HepG2 (cell line): ENCODE measurements at regions not wholly inside any gene's neighbourhood (a gene's known extent, or its start where the extent isn't known, plus 50 kb on each side); places are given as distances from the start of the nearest gene placed in this dataset.

Experiments used
- ATAC-seq: fragments of 200-7000 bp; cut with Tn5 transposase; 3 replicates; pipeline ENCODE4 v1.9.1; 2020; ENCODE audit warnings: mild to moderate bottlenecking, moderate library complexity
- BruUV-seq: library from RNA; stranded (reverse); fragments of 400-500 nt; replicated peaks from 2 replicates; lab custom pipeline; 2021; lab: Mats Ljungman, UMichigan
- CTCF ChIA-PET: fragments of 300-600 bp; formaldehyde crosslinking; extraction: SDS; loops from one replicate; lab custom pipeline; 2021; ENCODE audit warnings: low total read pairs, inconsistent platforms, low intra/inter-chr PET ratio; lab: Yijun Ruan, JAX
- POLR2A ChIA-PET: fragments of 350-600 bp; sonication (Branson Sonifier 250); formaldehyde crosslinking; loops from one replicate; lab custom pipeline; 2020; ENCODE audit warnings: antibody characterized with exemption, inconsistent platforms; lab: Yijun Ruan, JAX
- DNase-seq: peaks from one replicate; pipeline ENCODE4 v3.0.0-alpha.2; 2015; ENCODE audit warnings: low spot score
- FAIRE-seq: peaks from 3 replicates; lab custom pipeline; 2011; peaks lifted over from hg19 to GRCh38; lab: Jason Lieb, UNC
- H2AFZ ChIP-seq: one replicate; pipeline ENCODE4 v1.6.1; 2011; ENCODE audit warnings: low read length, inconsistent platforms
- H3K27ac ChIP-seq: fragments of 300-600 bp; 3 replicates; pipeline ENCODE4 v1.8.0; 2011; ENCODE audit warnings: mixed run types, mild to moderate bottlenecking, mixed read lengths, low read length, inconsistent platforms; ENCODE audit not compliant: insufficient read depth; ENCODE audit errors: extremely low read length
- H3K27me3 ChIP-seq, 2 experiments: fragments of 200-600 bp in 1 of 2; 2 replicates in 1 of 2; 3 replicates in 1 of 2; pipeline versions ENCODE4 v1.6.0 to v1.8.0; 2011; ENCODE audit warnings: low read length in 2 of 2, mild to moderate bottlenecking in 2 of 2, moderate library complexity in 2 of 2, inconsistent platforms in 1 of 2; ENCODE audit not compliant: insufficient read depth in 2 of 2, control insufficient read depth in 1 of 2
- H3K36me3 ChIP-seq, 2 experiments: fragments of 200-600 bp in 1 of 2; replicated peaks in 1 of 2; 2 replicates in 1 of 2; 3 replicates in 1 of 2; pipeline versions ENCODE4 v1.5.1 to v1.8.0; 2011; ENCODE audit warnings: low read length in 2 of 2, inconsistent platforms in 1 of 2; ENCODE audit not compliant: insufficient read depth in 2 of 2, control insufficient read depth in 1 of 2
- H3K4me1 ChIP-seq: 2 replicates; pipeline ENCODE4 v1.5.1; 2012; ENCODE audit warnings: low read length, inconsistent platforms; ENCODE audit not compliant: insufficient read depth
- H3K4me2 ChIP-seq: 2 replicates; pipeline ENCODE4 v1.6.0; 2011; ENCODE audit warnings: low read depth, low read length, inconsistent platforms
- H3K4me3 ChIP-seq, 3 experiments: fragments of 200-600 bp in 1 of 3; sonication (generic), shearing (Covaris generic) in 1 of 3; replicated peaks in 1 of 3; 2 replicates each; pipeline ENCODE4 v1.5.1; 2011 to 2016; ENCODE audit warnings: low read length in 3 of 3, inconsistent platforms in 2 of 3, low read depth in 2 of 3, mild to moderate bottlenecking in 2 of 3, control low read depth in 1 of 3, mixed read lengths in 1 of 3; ENCODE audit not compliant: insufficient read depth in 1 of 3
- H3K79me2 ChIP-seq: one replicate; pipeline ENCODE4 v1.6.1; 2011; ENCODE audit warnings: low read length, inconsistent platforms; ENCODE audit not compliant: insufficient read depth
- H3K9ac ChIP-seq: 2 replicates; pipeline ENCODE4 v1.6.0; 2011; ENCODE audit warnings: mild to moderate bottlenecking, low read depth, low read length, inconsistent platforms; ENCODE audit not compliant: insufficient read depth
- H3K9me3 ChIP-seq: 2 replicates; pipeline ENCODE4 v1.5.1; 2012; ENCODE audit warnings: mild to moderate bottlenecking, low read length
- H4K20me1 ChIP-seq: 2 replicates; pipeline ENCODE4 v1.6.0; 2011; ENCODE audit warnings: inconsistent platforms, mild to moderate bottlenecking, low read length, moderate library complexity; ENCODE audit not compliant: insufficient read depth
- ARNT ChIP-seq: fragments of 450-650 bp; IDR thresholded peaks from 2 replicates; pipeline ENCODE4 v1.6.1; 2017
- EHMT2 ChIP-seq: fragments of 200-600 bp; sonication (generic); IDR thresholded peaks from 2 replicates; pipeline ENCODE4 v1.7.0; 2017; ENCODE audit warnings: antibody characterized with exemption, low read depth, low read length, borderline replicate concordance
- FOSL2 ChIP-seq: sonication (generic); formaldehyde crosslinking; IDR thresholded peaks from 2 replicates; pipeline ENCODE4 v1.4.0; 2020; ENCODE audit warnings: missing genetic modification reagents
- GTF3A ChIP-seq: sonication (generic); formaldehyde crosslinking; conservative IDR thresholded peaks from 2 replicates; pipeline ENCODE4 v1.4.0; 2020; ENCODE audit warnings: mild to moderate bottlenecking, missing genetic modification reagents
- GZF1 ChIP-seq: sonication (generic); formaldehyde crosslinking; IDR thresholded peaks from 2 replicates; pipeline ENCODE4 v1.5.1; 2020; ENCODE audit warnings: mild to moderate bottlenecking, missing genetic modification reagents
- ISL2 ChIP-seq: sonication (generic); formaldehyde crosslinking; IDR thresholded peaks from 2 replicates; pipeline ENCODE4 v1.5.0; 2020; ENCODE audit warnings: missing genetic modification reagents
- NCOR1 ChIP-seq: fragments of 200-600 bp; sonication (generic); IDR thresholded peaks from 2 replicates; pipeline ENCODE4 v1.7.0; 2017; ENCODE audit warnings: antibody characterized with exemption, low read length, borderline replicate concordance
- RFX3 ChIP-seq: IDR thresholded peaks from 2 replicates; pipeline ENCODE4 v1.6.1; 2016; ENCODE audit warnings: missing biosample characterization, missing genetic modification reagents
- STAT5B ChIP-seq: sonication (generic); formaldehyde crosslinking; IDR thresholded peaks from 2 replicates; pipeline ENCODE4 v1.4.0; 2020; ENCODE audit warnings: missing genetic modification reagents
- ZFY ChIP-seq: sonication (generic); formaldehyde crosslinking; IDR thresholded peaks from 2 replicates; pipeline ENCODE4 v1.4.0; 2020; ENCODE audit warnings: missing genetic modification reagents
- ZNF33B ChIP-seq: sonication (generic); formaldehyde crosslinking; IDR thresholded peaks from 2 replicates; pipeline ENCODE4 v1.5.1; 2020; ENCODE audit warnings: mild to moderate bottlenecking, missing genetic modification reagents
- WGBS: methylation state at CpG from one replicate; pipeline ENCODE4 v1.1.6; 2017; ENCODE audit warnings: low lambda C conversion rate; 5-methylcytosine and 5-hydroxymethylcytosine counted together
- in situ Hi-C: cut with HindIII; loops from 2 replicates; pipeline ENCODE4 v1.10.0; 2017; ENCODE audit warnings: low pct_unique_long_range_greater_than_20kb; ENCODE audit not compliant: extremely low pct_ligation_motif_present
- intact Hi-C: fragments of 100-400 bp; cut with micrococcal nuclease; formaldehyde crosslinking; loops from one replicate; pipeline ENCODE4 v1.10.0; 2022; ENCODE audit not compliant: unreplicated experiment
- TF ChIP-seq, protein P1 (sequence below): sonication (generic); formaldehyde crosslinking; IDR thresholded peaks from 2 replicates; pipeline ENCODE4 v1.5.1; 2020; ENCODE audit warnings: mild to moderate bottlenecking, missing genetic modification reagents, moderate library complexity
- TF ChIP-seq, protein P2 (sequence below): sonication (generic); formaldehyde crosslinking; IDR thresholded peaks from 2 replicates; pipeline ENCODE4 v1.5.1; 2020; ENCODE audit warnings: missing genetic modification reagents, mild to moderate bottlenecking, borderline replicate concordance

DNA sequence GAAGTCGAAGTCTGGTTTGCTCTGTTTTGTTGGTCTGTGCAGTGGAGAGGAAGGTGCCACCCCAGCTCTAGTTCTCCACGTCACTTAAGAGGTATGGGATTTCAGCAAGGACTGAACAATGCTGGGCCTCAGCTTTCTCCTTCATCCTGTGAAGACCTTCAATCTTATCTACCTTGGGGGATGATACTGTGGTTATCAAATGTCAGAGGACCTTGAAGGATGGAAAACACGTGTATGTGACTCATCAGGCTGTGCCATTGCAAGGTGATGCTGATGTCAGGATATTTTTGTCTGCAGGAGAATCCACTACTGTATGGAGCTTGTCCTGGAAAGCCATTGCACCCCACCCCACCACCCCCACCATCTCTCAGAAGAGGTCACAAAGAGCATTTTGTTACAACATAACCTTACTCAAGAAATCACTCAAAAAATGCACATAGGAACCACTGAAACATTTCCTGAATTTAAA lies 81.4 kb upstream of the UQCRFS1 start:
- in situ Hi-C loops: no loop called here
- CTCF ChIA-PET: no interaction called here

DNA sequence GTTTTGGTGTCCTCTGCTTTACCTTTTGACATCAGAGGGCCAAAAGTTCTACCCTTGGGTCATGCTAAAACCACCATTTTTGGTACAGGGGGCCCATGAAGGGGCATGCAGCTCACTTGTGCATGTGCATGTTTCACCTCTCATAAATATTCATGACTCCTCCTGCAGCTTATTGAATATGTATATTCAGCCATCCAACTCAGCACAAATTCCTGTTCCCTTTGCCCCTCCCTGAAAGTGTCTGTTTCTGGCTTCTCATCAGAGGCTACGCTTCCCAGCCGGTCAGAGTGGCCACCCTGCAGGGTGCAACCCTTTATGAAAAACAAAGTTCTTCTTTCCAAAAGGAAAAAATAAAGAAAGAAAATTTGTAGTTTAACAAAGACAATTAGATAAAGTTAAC lies 82.3 kb upstream of the UQCRFS1 start:
- no peak for FAIRE-seq
- Histone ChIP-seq H3K4me3 (no peak overlapping the region), H3K4me2 (no peak overlapping the region), H3K79me2 (no peaks in the 10 kb centered on the region), H3K27me3 (no peaks in the 10 kb centered on the region; a peak in 1 of 5 replicates), H3K9ac (no peak overlapping the region), H2AFZ (no peak overlapping the region), H4K20me1 (no peaks in the 10 kb centered on the region), H3K36me3 (no peaks in the 10 kb centered on the region), H3K9me3 (no peaks in the 10 kb centered on the region)
- no TSS peak for BruUV-seq
- ChIA-PET POLR2A (no interaction called here), CTCF (no interaction called here)
- in situ Hi-C loops (no loop called here), intact Hi-C loops (no loop called here)
- ATAC-seq: no peak
- 57% methylated on average over 2 of the region's 2 CpGs for WGBS
- TF ChIP-seq RFX3 (CRISPR knock-in tag) (no peak), ZNF33B (CRISPR knock-in tag) (no peak), STAT5B (CRISPR knock-in tag) (no peak), EHMT2 (no peak), GZF1 (CRISPR knock-in tag) (no peak), ARNT (no peak)
- TF ChIP-seq, protein P1, sequence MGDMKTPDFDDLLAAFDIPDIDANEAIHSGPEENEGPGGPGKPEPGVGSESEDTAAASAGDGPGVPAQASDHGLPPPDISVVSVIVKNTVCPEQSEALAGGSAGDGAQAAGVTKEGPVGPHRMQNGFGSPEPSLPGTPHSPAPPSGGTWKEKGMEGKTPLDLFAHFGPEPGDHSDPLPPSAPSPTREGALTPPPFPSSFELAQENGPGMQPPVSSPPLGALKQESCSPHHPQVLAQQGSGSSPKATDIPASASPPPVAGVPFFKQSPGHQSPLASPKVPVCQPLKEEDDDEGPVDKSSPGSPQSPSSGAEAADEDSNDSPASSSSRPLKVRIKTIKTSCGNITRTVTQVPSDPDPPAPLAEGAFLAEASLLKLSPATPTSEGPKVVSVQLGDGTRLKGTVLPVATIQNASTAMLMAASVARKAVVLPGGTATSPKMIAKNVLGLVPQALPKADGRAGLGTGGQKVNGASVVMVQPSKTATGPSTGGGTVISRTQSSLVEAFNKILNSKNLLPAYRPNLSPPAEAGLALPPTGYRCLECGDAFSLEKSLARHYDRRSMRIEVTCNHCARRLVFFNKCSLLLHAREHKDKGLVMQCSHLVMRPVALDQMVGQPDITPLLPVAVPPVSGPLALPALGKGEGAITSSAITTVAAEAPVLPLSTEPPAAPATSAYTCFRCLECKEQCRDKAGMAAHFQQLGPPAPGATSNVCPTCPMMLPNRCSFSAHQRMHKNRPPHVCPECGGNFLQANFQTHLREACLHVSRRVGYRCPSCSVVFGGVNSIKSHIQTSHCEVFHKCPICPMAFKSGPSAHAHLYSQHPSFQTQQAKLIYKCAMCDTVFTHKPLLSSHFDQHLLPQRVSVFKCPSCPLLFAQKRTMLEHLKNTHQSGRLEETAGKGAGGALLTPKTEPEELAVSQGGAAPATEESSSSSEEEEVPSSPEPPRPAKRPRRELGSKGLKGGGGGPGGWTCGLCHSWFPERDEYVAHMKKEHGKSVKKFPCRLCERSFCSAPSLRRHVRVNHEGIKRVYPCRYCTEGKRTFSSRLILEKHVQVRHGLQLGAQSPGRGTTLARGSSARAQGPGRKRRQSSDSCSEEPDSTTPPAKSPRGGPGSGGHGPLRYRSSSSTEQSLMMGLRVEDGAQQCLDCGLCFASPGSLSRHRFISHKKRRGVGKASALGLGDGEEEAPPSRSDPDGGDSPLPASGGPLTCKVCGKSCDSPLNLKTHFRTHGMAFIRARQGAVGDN (CRISPR knock-in tag): no peak
- TF ChIP-seq, all 625 proteins: peak for 0
- H3K27ac ChIP-seq: no peak overlapping the region
- H3K4me1 ChIP-seq: no peaks in the 10 kb centered on the region
- DNase-seq: no peak

More for the DNA sequence above, 81.4 kb upstream of the UQCRFS1 start:
- intact Hi-C loops: no loop called here
- Histone ChIP-seq H3K27ac (no peak overlapping the region), H3K4me2 (no peak overlapping the region), H3K9me3 (no peaks in the 10 kb centered on the region), H3K36me3 (no peaks in the 10 kb centered on the region), H3K9ac (no peak overlapping the region), H2AFZ (no peak overlapping the region), H3K4me1 (no peaks in the 10 kb centered on the region), H3K27me3 (no peaks in the 10 kb centered on the region; a peak in 2 of 5 replicates), H4K20me1 (no peaks in the 10 kb centered on the region), H3K79me2 (no peaks in the 10 kb centered on the region), H3K4me3 (no peak overlapping the region)
- WGBS: 0% methylated on average over 1 of the region's 3 CpGs
- no peak for DNase-seq
- no peak for FAIRE-seq
- TF ChIP-seq FOSL2 (CRISPR knock-in tag) (no peak), GTF3A (no peak), NCOR1 (no peak), ZFY (no peak), ISL2 (CRISPR knock-in tag) (no peak)
- TF ChIP-seq, protein P2, sequence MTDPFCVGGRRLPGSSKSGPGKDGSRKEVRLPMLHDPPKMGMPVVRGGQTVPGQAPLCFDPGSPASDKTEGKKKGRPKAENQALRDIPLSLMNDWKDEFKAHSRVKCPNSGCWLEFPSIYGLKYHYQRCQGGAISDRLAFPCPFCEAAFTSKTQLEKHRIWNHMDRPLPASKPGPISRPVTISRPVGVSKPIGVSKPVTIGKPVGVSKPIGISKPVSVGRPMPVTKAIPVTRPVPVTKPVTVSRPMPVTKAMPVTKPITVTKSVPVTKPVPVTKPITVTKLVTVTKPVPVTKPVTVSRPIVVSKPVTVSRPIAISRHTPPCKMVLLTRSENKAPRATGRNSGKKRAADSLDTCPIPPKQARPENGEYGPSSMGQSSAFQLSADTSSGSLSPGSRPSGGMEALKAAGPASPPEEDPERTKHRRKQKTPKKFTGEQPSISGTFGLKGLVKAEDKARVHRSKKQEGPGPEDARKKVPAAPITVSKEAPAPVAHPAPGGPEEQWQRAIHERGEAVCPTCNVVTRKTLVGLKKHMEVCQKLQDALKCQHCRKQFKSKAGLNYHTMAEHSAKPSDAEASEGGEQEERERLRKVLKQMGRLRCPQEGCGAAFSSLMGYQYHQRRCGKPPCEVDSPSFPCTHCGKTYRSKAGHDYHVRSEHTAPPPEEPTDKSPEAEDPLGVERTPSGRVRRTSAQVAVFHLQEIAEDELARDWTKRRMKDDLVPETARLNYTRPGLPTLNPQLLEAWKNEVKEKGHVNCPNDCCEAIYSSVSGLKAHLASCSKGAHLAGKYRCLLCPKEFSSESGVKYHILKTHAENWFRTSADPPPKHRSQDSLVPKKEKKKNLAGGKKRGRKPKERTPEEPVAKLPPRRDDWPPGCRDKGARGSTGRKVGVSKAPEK (CRISPR knock-in tag): no peak
- POLR2A ChIA-PET: no interaction called here
- BruUV-seq: no TSS peak
- no peak for ATAC-seq
